ENCODE measurements at regions not wholly inside any gene's neighbourhood (a gene's known extent, or its start where the extent isn't known, plus 50 kb on each side); places are given as distances from the start of the nearest gene placed in this dataset.

DNA sequence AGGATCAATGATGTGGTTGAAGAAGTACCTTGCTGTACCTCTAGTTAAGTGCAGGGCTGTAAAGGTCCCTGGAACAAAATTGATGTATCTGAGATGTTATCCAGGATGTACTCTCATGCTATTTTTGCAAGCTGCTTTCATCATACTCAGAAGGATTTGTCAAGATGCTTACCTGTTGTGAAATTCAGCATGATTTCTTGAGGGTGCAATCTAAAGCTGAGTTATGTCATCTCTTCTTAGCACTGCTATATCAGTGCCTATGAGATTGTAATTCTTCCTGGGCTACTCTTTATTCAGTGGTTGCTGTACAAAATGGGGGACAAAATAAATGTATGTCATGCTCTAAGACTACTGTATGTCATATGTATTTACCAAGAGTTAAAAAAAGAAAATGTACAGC lies 340.7 kb upstream of the LMO3 start:
- in situ Hi-C loops (cut with HindIII; ENCODE audit: low sequenced_read_pairs): no loop called here
- DNase-seq (ENCODE audit: low spot score): no peak

DNA sequence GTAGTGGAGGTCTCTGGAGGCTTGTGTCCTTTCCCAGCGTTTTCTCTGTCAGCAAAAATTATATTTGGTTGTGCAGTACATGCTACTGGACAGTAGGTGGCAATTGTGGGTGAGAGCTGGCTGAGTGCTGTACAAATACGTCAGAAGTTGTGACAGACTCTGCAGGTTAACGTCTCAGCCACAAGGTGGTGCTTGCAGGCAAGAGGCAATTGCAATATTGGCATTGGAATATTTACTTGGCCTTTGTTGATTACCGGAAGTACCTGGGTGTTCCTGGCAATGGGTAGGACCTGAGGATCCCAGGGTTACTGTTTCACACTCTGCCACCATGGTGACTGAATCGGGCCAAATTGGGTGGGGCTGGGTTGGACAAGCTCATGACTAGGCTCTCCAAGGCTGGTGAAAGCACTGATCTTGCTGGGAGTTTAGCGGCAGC lies 333.9 kb upstream of the LMO3 start:
- in situ Hi-C loops (cut with HindIII; ENCODE audit: low sequenced_read_pairs): no loop called here
- DNase-seq (ENCODE audit: low spot score): peak; percentile 3

DNA sequence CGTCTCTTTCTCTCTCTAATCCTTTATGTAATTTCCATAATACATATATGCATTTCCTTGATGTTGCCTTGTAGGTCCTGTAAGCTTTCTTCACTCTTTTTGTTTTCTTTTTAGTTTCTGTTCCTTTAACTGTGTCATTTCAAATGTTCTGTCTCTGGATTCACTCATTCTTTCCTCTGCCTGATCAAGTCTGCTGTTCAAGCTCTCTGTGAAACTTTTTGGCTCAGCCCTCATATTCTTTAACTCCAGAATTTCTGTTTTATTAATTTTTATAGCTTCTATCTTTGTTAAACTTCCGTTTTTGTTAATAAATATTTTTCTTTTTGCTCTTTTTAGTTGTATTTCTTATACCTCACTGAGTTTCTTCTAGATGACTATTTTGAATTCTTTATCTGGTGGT lies 321.3 kb upstream of the LMO3 start:
- in situ Hi-C loops (cut with HindIII; ENCODE audit: low sequenced_read_pairs): no loop called here

DNA sequence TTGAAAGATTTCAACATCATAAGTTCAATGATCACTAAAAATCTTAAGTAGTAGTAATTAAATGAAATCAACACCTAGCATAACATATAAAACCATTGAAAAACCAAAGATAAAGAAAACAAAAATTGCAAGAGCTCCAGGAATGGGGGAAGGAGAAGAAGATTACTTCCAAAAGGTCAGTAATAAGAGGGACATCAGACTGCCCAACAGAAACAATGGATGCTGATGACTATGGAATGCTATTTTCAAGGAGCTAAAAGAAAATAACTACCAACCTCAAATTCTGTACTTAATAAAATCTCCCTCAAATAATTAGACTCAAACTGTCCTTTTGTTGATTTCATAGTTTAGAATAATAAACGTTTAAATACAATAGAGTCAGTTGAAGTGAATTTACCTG lies 314.5 kb upstream of the LMO3 start:
- in situ Hi-C loops (cut with HindIII; ENCODE audit: low sequenced_read_pairs): no loop called here
- DNase-seq (ENCODE audit: low spot score): no peak

More for the DNA sequence above, 321.3 kb upstream of the LMO3 start:
- DNase-seq (ENCODE audit: low spot score): no peak

DNA sequence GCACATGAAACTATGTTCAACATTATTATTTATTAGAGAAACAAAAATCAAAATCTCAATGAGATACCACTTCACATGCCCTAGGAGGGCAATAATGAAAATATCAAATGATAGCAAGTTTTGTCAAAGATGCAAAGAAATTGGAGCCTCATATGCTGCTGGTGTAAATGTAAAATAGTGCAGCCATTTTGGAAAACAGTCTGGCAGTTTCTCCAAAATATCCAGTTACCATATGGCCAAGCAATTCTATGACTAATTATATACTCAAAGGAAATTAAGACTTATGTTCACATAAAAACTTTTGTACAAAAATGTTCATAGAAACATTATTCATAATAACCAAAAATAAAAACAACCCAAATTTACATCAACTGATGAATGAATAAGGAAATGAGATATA lies 313.6 kb upstream of the LMO3 start:
- no peak for DNase-seq (ENCODE audit: low spot score)
- in situ Hi-C loops (cut with HindIII; ENCODE audit: low sequenced_read_pairs): no loop called here

DNA sequence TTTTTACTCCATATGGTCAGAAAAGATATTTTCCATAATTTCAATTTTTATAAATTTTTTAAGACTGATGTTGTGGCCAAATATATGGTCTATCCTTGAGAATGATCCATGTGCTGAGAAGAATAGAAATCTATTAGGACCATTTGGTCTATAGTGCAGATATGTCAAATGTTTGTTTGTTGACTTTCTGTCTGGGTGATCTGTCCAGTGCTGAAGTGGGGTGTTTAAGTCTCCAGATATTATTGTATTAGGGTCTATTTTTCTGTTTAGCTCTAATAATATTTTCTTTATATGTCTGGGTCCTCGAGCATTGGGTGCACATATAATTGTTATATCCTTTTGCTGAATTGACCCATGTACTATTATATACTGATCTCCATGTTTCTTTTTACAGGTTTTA lies 308.9 kb upstream of the LMO3 start:
- DNase-seq (ENCODE audit: low spot score): no peak
- in situ Hi-C loops (cut with HindIII; ENCODE audit: low sequenced_read_pairs): no loop called here

- in situ Hi-C loops (cut with HindIII; ENCODE audit: low sequenced_read_pairs): no loop called here
- no peak for DNase-seq (ENCODE audit: low spot score)
Observed at GRCh38 chr12:16913832-16914490, 308.0 kb upstream of the LMO3 start.

- DNase-seq (ENCODE audit: low spot score): no peak
- in situ Hi-C loops (cut with HindIII; ENCODE audit: low sequenced_read_pairs): no loop called here
Observed at GRCh38 chr12:16901946-16902345, 296.0 kb upstream of the LMO3 start.

DNA sequence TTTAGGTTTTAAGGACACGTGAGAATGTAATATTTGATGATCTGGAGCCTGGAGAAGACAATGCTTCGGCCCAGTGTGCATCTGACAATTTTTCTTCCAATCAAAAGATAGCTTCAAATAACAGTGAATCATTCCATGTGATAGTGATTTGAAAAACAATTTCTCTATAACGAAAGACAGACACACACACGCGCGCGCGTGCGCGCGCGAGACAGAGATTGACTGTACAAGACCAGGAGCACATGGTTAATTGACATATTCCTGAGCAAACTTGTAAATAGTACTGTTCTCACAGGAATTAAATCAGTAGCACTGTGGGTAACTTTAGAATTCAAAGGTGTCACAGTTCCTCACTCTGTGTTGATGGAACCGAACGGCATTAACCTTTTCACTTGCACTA lies 287.5 kb upstream of the LMO3 start:
- DNase-seq (ENCODE audit: low spot score): no peak
- in situ Hi-C loops (cut with HindIII; ENCODE audit: low sequenced_read_pairs): no loop called here

DNA sequence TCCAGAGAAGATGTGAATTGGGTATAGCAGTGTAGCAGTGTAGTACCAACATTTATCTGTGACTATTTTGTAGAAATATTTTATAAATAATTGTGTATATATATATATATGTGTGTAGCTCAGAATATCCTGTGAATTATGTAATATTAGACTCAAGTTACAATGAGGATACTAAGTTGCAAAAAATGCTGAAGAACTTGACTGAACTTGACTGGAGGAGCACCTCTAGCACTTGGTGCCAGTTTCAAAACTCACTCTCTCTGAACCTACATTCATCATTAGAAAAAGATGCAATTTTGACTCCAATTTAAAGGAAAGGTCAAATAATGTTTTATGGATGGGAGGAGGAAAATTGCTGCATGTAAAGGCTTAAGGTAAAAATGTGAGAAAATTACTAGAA lies 285.7 kb upstream of the LMO3 start:
- DNase-seq (ENCODE audit: low spot score): no peak
- in situ Hi-C loops (cut with HindIII; ENCODE audit: low sequenced_read_pairs): no loop called here

DNA sequence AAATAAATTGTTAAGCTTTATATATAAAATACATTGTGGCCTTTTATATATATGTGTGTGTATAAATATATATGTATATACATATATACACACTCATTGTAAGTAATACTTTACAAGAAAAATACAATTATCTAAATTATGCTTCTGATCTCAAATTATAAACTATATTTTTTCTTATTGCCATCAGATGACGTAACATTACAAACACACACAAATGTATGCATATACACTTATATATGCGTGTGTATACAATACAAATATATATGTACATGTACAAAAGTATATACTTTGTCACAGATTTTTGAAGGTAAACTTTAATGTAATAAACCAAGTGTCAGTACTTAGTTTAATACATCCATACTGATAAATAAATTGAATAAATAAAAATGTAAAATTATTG lies 278.9 kb upstream of the LMO3 start:
- DNase-seq (ENCODE audit: low spot score): no peak
- in situ Hi-C loops (cut with HindIII; ENCODE audit: low sequenced_read_pairs): no loop called here

GRCh38 chr12:16884056-16884455 lies 278.1 kb upstream of the LMO3 start:
- in situ Hi-C loops (cut with HindIII; ENCODE audit: low sequenced_read_pairs): no loop called here

GRCh38 chr12:16881986-16882570 lies 276.1 kb upstream of the LMO3 start:
- no peak for DNase-seq (ENCODE audit: low spot score)

More at GRCh38 chr12:16884056-16884455, 278.1 kb upstream of the LMO3 start:
- DNase-seq (ENCODE audit: low spot score): no peak

DNA sequence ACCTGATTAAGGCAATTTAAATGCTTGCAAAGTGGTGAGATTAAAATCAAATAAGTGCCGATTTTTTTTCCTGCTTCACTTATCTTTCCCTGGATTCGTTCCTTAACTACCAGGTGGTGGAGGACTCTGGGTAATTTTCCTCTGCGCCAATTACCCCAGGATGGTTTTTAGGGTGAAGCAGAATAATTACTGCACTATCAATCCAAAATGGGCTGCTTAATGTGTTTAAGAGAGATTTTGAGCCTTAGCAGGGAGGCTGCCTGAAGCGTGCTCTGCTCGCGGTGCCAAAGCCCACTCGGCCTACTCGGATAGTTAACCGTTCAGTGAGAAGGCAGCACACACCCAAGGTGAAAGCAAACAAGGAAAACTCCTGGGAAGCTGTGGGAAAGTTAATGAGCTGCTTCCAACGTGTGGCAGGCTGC lies 274.9 kb upstream of the LMO3 start:
- in situ Hi-C loops (cut with HindIII; ENCODE audit: low sequenced_read_pairs): no loop called here
- DNase-seq (ENCODE audit: low spot score): no peak

More at GRCh38 chr12:16881986-16882570, 276.1 kb upstream of the LMO3 start:
- in situ Hi-C loops (cut with HindIII; ENCODE audit: low sequenced_read_pairs): no loop called here

DNA sequence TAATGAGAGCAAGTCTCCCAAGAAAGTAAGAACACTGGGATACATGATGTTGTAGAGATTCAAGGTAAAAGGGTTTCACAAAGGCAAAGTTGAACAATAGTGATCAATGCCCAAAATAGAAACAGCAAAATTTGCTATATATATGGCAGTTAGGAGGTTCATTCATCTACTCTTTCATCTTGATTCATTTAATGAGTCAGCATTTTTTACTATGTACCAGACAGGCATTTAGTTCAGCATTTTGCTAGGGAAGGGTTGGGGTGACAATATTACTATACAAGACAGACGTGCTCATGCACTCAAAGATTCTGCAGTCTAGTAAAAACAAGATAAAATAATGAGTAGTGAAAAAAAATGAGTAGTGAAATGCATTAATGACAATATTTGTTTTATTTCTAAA lies 264.9 kb upstream of the LMO3 start:
- in situ Hi-C loops (cut with HindIII; ENCODE audit: low sequenced_read_pairs): no loop called here
- no peak for DNase-seq (ENCODE audit: low spot score)

DNA sequence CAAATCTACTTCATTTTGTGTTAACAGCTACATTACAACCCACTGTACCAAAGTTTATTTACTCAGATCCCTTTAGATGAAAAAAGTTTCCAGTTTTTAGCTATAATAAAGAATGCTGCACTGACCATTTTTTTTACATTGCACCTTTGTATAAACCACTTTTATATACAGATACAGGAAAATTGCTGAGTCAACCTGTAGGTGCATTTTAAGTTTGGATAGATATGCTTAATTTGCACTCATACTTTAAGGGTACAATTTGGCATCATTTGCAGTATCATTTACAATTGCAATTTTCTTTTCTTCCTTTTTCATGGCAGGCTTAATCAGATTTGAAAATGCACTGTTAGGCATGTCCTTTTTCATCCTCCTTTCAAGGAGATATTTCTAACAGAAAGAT lies 257.8 kb upstream of the LMO3 start:
- DNase-seq (ENCODE audit: low spot score): no peak
- in situ Hi-C loops (cut with HindIII; ENCODE audit: low sequenced_read_pairs): no loop called here

GRCh38 chr12:16857456-16857923 lies 251.5 kb upstream of the LMO3 start:
- in situ Hi-C loops (cut with HindIII; ENCODE audit: low sequenced_read_pairs): no loop called here

DNA sequence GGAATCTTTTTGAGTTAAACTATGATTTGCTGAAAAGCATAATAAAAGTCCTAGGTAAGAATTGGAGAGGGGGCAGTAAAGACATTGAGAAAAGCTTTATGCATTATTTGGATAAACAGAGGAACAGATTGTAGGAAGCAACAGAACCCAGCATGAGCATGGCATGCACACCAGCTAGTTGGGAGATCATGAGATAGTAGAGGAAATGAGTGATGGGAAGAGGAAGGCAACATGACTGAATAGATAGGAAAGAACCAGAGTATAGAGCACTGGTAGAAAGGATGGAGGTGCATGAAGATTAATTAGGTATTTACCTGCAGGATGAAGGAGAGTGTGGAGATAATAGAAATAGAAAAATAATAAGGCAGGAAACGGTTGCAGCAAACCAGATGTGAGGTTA lies 248.5 kb upstream of the LMO3 start:
- in situ Hi-C loops (cut with HindIII; ENCODE audit: low sequenced_read_pairs): no loop called here
- no peak for DNase-seq (ENCODE audit: low spot score)

More at GRCh38 chr12:16857456-16857923, 251.5 kb upstream of the LMO3 start:
- DNase-seq (ENCODE audit: low spot score): no peak

GRCh38 chr12:16849473-16849872 lies 243.5 kb upstream of the LMO3 start:
- in situ Hi-C loops (cut with HindIII; ENCODE audit: low sequenced_read_pairs): no loop called here
- DNase-seq (ENCODE audit: low spot score): no peak

GRCh38 chr12:16844875-16845274 lies 238.9 kb upstream of the LMO3 start:
- in situ Hi-C loops (cut with HindIII; ENCODE audit: low sequenced_read_pairs): no loop called here
- DNase-seq (ENCODE audit: low spot score): no peak

DNA sequence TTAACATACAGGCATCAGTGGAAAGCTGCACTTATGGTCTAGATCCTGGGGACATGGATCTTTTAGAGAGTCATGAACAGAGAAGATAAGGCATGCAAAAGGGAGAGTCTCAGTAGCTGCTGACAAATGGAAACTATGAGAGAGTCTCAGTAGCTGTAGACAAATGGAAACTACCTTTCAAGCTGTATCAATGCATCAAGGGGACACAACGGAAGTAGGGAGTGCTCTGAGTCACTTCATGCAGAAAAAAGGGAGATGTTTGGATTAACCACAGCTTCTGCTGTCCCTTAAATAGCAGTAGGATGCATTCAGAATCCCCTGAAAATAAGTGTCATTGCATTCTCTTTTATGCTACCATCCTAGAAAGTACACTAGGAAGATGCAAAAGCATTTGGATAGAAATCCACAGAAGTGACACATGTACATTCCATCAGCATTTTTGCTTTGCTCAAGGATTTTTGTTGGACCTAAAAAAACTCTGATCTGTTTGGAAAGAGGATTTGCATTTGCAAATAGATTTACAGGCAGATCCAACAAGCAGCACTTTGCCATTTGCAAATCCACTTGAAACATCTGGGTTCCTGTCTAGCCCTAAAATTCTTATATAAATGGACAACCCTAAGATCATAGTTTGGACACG lies 227.5 kb upstream of the LMO3 start:
- in situ Hi-C loops (cut with HindIII; ENCODE audit: low sequenced_read_pairs): no loop called here
- no peak for DNase-seq (ENCODE audit: low spot score)
